CD8-positive, alpha-beta memory T cell (primary cell): ENCODE measurements at regions not wholly inside any gene's neighbourhood (a gene's known extent, or its start where the extent isn't known, plus 50 kb on each side); places are given as distances from the start of the nearest gene placed in this dataset.

Experiments used
- CTCF ChIA-PET: fragments of 350-600 bp; sonication (Branson Sonifier 250); formaldehyde crosslinking; loops from one replicate; lab custom pipeline; 2021; ENCODE audit warnings: antibody characterized with exemption; lab: Charles Lee
- POLR2A ChIA-PET: fragments of 350-600 bp; sonication (Branson Sonifier 250); formaldehyde crosslinking; loops from one replicate; lab custom pipeline; 2021; ENCODE audit warnings: antibody characterized with exemption; lab: Charles Lee
- DNase-seq, 5 donors: peaks; one replicate each; pipeline versions ENCODE4 v3.0.0 to v3.0.0-alpha.2; 2020 to 2022; ENCODE audit warnings: mixed read lengths in 1 of 5
- H3K27ac ChIP-seq: one replicate; pipeline ENCODE4 v1.7.0; 2013; ENCODE audit warnings: low read depth, mild to moderate bottlenecking, low read length, moderate library complexity
- H3K27me3 ChIP-seq: 2 replicates; pipeline ENCODE4 v1.7.0; 2013; ENCODE audit warnings: low read length, mild to moderate bottlenecking; ENCODE audit not compliant: insufficient read depth, poor library complexity, severe bottlenecking
- H3K36me3 ChIP-seq: 2 replicates; pipeline ENCODE4 v1.7.0; 2013; ENCODE audit warnings: mild to moderate bottlenecking, low read length, moderate library complexity; ENCODE audit not compliant: insufficient read depth
- H3K4me1 ChIP-seq: 2 replicates; pipeline ENCODE4 v1.7.0; 2013; ENCODE audit warnings: mild to moderate bottlenecking, low read length, moderate library complexity; ENCODE audit not compliant: insufficient read depth
- H3K4me3 ChIP-seq: 2 replicates; pipeline ENCODE4 v1.7.0; 2013; ENCODE audit warnings: mild to moderate bottlenecking, low read length
- H3K9me3 ChIP-seq: 2 replicates; pipeline ENCODE4 v1.7.0; 2013; ENCODE audit warnings: mild to moderate bottlenecking, low read length
- H3K27ac Mint-ChIP-seq, 8 donors: one replicate each; pipeline ENCODE4 v1.8.0; 2020 to 2021; ENCODE audit warnings: mixed read lengths in 8 of 8, mild to moderate bottlenecking in 6 of 8, inconsistent platforms in 3 of 8, moderate library complexity in 3 of 8
- H3K27me3 Mint-ChIP-seq, 2 donors: one replicate each; pipeline ENCODE4 v1.8.0; 2020 to 2021; ENCODE audit warnings: mixed read lengths in 2 of 2, mild to moderate bottlenecking in 1 of 2, moderate library complexity in 1 of 2
- H3K36me3 Mint-ChIP-seq, 3 donors: one replicate each; pipeline ENCODE4 v1.8.0; 2020 to 2021; ENCODE audit warnings: mixed read lengths in 3 of 3, inconsistent platforms in 1 of 3, mild to moderate bottlenecking in 1 of 3
- H3K4me1 Mint-ChIP-seq, 3 donors: one replicate each; pipeline ENCODE4 v1.8.0; 2020 to 2021; ENCODE audit warnings: mixed read lengths in 3 of 3, inconsistent platforms in 1 of 3, mild to moderate bottlenecking in 1 of 3
- H3K4me3 Mint-ChIP-seq, 7 donors: one replicate each; pipeline ENCODE4 v1.8.0; 2020 to 2021; ENCODE audit warnings: mixed read lengths in 7 of 7, mild to moderate bottlenecking in 6 of 7, moderate library complexity in 4 of 7, inconsistent platforms in 2 of 7
- H3K9me3 Mint-ChIP-seq, 5 donors: one replicate each; pipeline ENCODE4 v1.8.0; 2020 to 2022; ENCODE audit warnings: mixed read lengths in 5 of 5, mild to moderate bottlenecking in 3 of 5, moderate library complexity in 2 of 5, inconsistent platforms in 1 of 5

GRCh38 chr6:167659046-167659445 lies 167.7 kb upstream of the AFDN start:
- POLR2A ChIA-PET, result no interaction called here
- H3K27me3 Mint-ChIP-seq, result no peaks in the 10 kb centered on the region
- no peak overlapping the region for H3K4me3 Mint-ChIP-seq
- no peaks in the 10 kb centered on the region for H3K4me1 ChIP-seq
- no peaks in the 10 kb centered on the region for H3K36me3 ChIP-seq
- H3K9me3 Mint-ChIP-seq, result no peaks in the 10 kb centered on the region
- no peak for DNase-seq
- H3K4me1 Mint-ChIP-seq, result no peaks in the 10 kb centered on the region
- no peaks in the 10 kb centered on the region for H3K36me3 Mint-ChIP-seq
- H3K9me3 ChIP-seq, result no peaks in the 10 kb centered on the region
- H3K27ac Mint-ChIP-seq, result no peak overlapping the region
- no peaks in the 10 kb centered on the region for H3K27me3 ChIP-seq
- H3K4me3 ChIP-seq, result no peak overlapping the region
- CTCF ChIA-PET, result no interaction called here
- H3K27ac ChIP-seq, result no peak overlapping the region

- Histone ChIP-seq H3K4me3 (no peak overlapping the region), H3K27me3 (no peaks in the 10 kb centered on the region), H3K27ac (no peak overlapping the region), H3K4me1 (no peaks in the 10 kb centered on the region), H3K9me3 (no peaks in the 10 kb centered on the region), H3K36me3 (no peaks in the 10 kb centered on the region)
- H3K27ac Mint-ChIP-seq, result no peak overlapping the region
- H3K4me3 Mint-ChIP-seq, result no peak overlapping the region
- ChIA-PET CTCF (no interaction called here), POLR2A (no interaction called here)
- DNase-seq, result no peak
- no peaks in the 10 kb centered on the region for H3K9me3 Mint-ChIP-seq
- no peaks in the 10 kb centered on the region for H3K4me1 Mint-ChIP-seq
- H3K27me3 Mint-ChIP-seq, result no peaks in the 10 kb centered on the region
- no peaks in the 10 kb centered on the region for H3K36me3 Mint-ChIP-seq
These were observed 166.3 kb upstream of the AFDN start for GRCh38 chr6:167660424-167660823.

GRCh38 chr6:167660944-167661551 lies 165.7 kb upstream of the AFDN start:
- Mint-ChIP-seq H3K4me1 (no peaks in the 10 kb centered on the region), H3K9me3 (no peaks in the 10 kb centered on the region), H3K27me3 (no peaks in the 10 kb centered on the region), H3K36me3 (no peaks in the 10 kb centered on the region), H3K4me3 (no peak overlapping the region), H3K27ac (no peak overlapping the region)
- no peaks in the 10 kb centered on the region for H3K4me1 ChIP-seq
- ChIA-PET CTCF (no interaction called here), POLR2A (no interaction called here)
- no peak overlapping the region for H3K4me3 ChIP-seq
- no peaks in the 10 kb centered on the region for H3K36me3 ChIP-seq
- no peaks in the 10 kb centered on the region for H3K27me3 ChIP-seq
- no peak overlapping the region for H3K27ac ChIP-seq
- H3K9me3 ChIP-seq, result no peaks in the 10 kb centered on the region
- no peak for DNase-seq

GRCh38 chr6:167661552-167662044 lies 165.1 kb upstream of the AFDN start:
- no peaks in the 10 kb centered on the region for H3K4me1 ChIP-seq
- H3K36me3 ChIP-seq, result no peaks in the 10 kb centered on the region
- no peak for DNase-seq
- no peak overlapping the region for H3K4me3 ChIP-seq
- H3K27me3 Mint-ChIP-seq, result no peaks in the 10 kb centered on the region
- no peak overlapping the region for H3K27ac ChIP-seq
- ChIA-PET POLR2A (no interaction called here), CTCF (no interaction called here)
- H3K9me3 ChIP-seq, result no peaks in the 10 kb centered on the region
- no peaks in the 10 kb centered on the region for H3K9me3 Mint-ChIP-seq
- no peaks in the 10 kb centered on the region for H3K36me3 Mint-ChIP-seq
- no peaks in the 10 kb centered on the region for H3K4me1 Mint-ChIP-seq
- no peak overlapping the region for H3K4me3 Mint-ChIP-seq
- no peak overlapping the region for H3K27ac Mint-ChIP-seq
- no peaks in the 10 kb centered on the region for H3K27me3 ChIP-seq

- ChIA-PET CTCF (no interaction called here), POLR2A (no interaction called here)
- no peak for DNase-seq
- H3K9me3 ChIP-seq, result no peaks in the 10 kb centered on the region
- H3K36me3 ChIP-seq, result no peaks in the 10 kb centered on the region
- H3K27me3 ChIP-seq, result no peaks in the 10 kb centered on the region
- Mint-ChIP-seq H3K27me3 (no peaks in the 10 kb centered on the region), H3K4me3 (no peak overlapping the region), H3K27ac (no peak overlapping the region), H3K36me3 (no peaks in the 10 kb centered on the region), H3K9me3 (peaks cover 0 to 4% (median 0%) of the 10 kb centered on the region in 5 donors), H3K4me1 (no peaks in the 10 kb centered on the region)
- no peak overlapping the region for H3K27ac ChIP-seq
- no peaks in the 10 kb centered on the region for H3K4me1 ChIP-seq
- H3K4me3 ChIP-seq, result no peak overlapping the region
These were observed 164.4 kb upstream of the AFDN start for GRCh38 chr6:167662075-167662880.

GRCh38 chr6:167662881-167663205 lies 163.9 kb upstream of the AFDN start:
- no peaks in the 10 kb centered on the region for H3K4me1 Mint-ChIP-seq
- Histone ChIP-seq H3K36me3 (no peaks in the 10 kb centered on the region), H3K27ac (no peak overlapping the region), H3K4me1 (no peaks in the 10 kb centered on the region), H3K9me3 (no peaks in the 10 kb centered on the region), H3K27me3 (no peaks in the 10 kb centered on the region), H3K4me3 (no peak overlapping the region)
- ChIA-PET CTCF (no interaction called here), POLR2A (no interaction called here)
- H3K9me3 Mint-ChIP-seq, result peaks cover 0 to 5% (median 0%) of the 10 kb centered on the region in 5 donors
- DNase-seq, result no peak
- no peaks in the 10 kb centered on the region for H3K36me3 Mint-ChIP-seq
- H3K4me3 Mint-ChIP-seq, result no peak overlapping the region
- H3K27ac Mint-ChIP-seq, result no peak overlapping the region
- H3K27me3 Mint-ChIP-seq, result no peaks in the 10 kb centered on the region

- Mint-ChIP-seq H3K9me3 (peaks cover 0 to 5% (median 0%) of the 10 kb centered on the region in 5 donors), H3K4me1 (no peaks in the 10 kb centered on the region), H3K4me3 (no peak overlapping the region), H3K27ac (no peak overlapping the region), H3K36me3 (no peaks in the 10 kb centered on the region), H3K27me3 (no peaks in the 10 kb centered on the region)
- ChIA-PET CTCF (no interaction called here), POLR2A (no interaction called here)
- Histone ChIP-seq H3K36me3 (no peaks in the 10 kb centered on the region), H3K4me1 (no peaks in the 10 kb centered on the region), H3K9me3 (no peaks in the 10 kb centered on the region), H3K4me3 (no peak overlapping the region), H3K27ac (no peak overlapping the region), H3K27me3 (no peaks in the 10 kb centered on the region)
- no peak for DNase-seq
These were observed 163.4 kb upstream of the AFDN start for GRCh38 chr6:167663316-167663715.

GRCh38 chr6:167663784-167664443 lies 162.8 kb upstream of the AFDN start:
- no peaks in the 10 kb centered on the region for H3K36me3 ChIP-seq
- no peaks in the 10 kb centered on the region for H3K9me3 ChIP-seq
- H3K27me3 ChIP-seq, result no peaks in the 10 kb centered on the region
- no peaks in the 10 kb centered on the region for H3K4me1 ChIP-seq
- Mint-ChIP-seq H3K27ac (no peak overlapping the region), H3K9me3 (peaks cover 0 to 5% (median 0%) of the 10 kb centered on the region in 5 donors), H3K36me3 (no peaks in the 10 kb centered on the region), H3K4me1 (no peaks in the 10 kb centered on the region), H3K27me3 (no peaks in the 10 kb centered on the region), H3K4me3 (no peak overlapping the region)
- CTCF ChIA-PET, result no interaction called here
- H3K27ac ChIP-seq, result no peak overlapping the region
- no peak for DNase-seq
- POLR2A ChIA-PET, result no interaction called here
- H3K4me3 ChIP-seq, result no peak overlapping the region
